ENCODE measurements at regions not wholly inside any gene's neighbourhood (a gene's known extent, or its start where the extent isn't known, plus 50 kb on each side); places are given as distances from the start of the nearest gene placed in this dataset.

DNA sequence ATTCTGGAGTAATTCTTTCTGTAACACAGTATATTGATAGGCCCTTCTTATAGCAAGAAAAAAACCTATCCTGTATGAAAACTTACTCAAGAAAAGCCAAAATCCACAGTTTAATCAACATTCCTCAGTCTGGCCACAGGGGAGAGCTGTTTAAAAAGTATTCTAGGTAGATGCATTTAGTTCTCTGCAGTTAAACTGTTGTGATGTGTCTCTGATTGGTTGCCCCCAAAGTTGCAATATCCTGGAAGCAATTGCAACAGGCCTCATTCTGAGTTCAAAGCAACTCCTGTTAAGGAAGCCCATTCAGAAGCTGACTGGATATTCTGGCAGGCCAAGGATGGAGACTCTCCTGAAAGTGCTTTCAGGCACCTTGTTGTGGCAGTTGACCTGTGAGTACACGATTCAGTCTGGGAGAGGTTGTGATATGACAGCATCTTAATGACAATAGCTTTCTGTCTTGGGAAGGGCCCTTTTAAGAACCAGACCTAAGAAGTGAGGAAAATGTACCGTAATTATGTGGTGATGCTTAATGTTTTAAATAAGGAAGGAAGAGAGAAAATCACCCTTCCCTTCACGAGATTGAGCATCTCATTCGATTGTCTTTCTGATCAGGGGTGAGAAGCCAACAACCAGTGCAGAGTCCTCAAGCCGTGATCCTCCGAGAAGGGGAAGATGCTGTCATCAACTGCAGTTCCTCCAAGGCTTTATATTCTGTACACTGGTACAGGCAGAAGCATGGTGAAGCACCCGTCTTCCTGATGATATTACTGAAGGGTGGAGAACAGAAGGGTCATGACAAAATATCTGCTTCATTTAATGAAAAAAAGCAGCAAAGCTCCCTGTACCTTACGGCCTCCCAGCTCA, 420.7 kb downstream of the DAD1 start:
- H3K36me3 ChIP-seq: no peaks in the 10 kb centered on the region
- H3K4me1 ChIP-seq: no peaks in the 10 kb centered on the region
- DNase-seq: no peak
- TF ChIP-seq, protein P1, sequence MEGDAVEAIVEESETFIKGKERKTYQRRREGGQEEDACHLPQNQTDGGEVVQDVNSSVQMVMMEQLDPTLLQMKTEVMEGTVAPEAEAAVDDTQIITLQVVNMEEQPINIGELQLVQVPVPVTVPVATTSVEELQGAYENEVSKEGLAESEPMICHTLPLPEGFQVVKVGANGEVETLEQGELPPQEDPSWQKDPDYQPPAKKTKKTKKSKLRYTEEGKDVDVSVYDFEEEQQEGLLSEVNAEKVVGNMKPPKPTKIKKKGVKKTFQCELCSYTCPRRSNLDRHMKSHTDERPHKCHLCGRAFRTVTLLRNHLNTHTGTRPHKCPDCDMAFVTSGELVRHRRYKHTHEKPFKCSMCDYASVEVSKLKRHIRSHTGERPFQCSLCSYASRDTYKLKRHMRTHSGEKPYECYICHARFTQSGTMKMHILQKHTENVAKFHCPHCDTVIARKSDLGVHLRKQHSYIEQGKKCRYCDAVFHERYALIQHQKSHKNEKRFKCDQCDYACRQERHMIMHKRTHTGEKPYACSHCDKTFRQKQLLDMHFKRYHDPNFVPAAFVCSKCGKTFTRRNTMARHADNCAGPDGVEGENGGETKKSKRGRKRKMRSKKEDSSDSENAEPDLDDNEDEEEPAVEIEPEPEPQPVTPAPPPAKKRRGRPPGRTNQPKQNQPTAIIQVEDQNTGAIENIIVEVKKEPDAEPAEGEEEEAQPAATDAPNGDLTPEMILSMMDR (IDR thresholded peaks at IDR 0.05 in 4 of 5, conservative IDR thresholded peaks at IDR 0.05 in 1 of 5): no peak
- TF ChIP-seq POLR2A (IDR thresholded peaks at IDR 0.05): no peak
- H3K9me3 ChIP-seq: no peaks in the 10 kb centered on the region
- H3K27me3 ChIP-seq: no peaks in the 10 kb centered on the region
- intact Hi-C loops (cut with DNase I; ENCODE audit: low total_unique reads): no loop called here
- in situ Hi-C loops (cut with MboI; ENCODE audit: low sequenced_read_pairs in 4 of 4): no loop called here
- no peak overlapping the region for H3K27ac ChIP-seq
- ATAC-seq: no peak
- H3K4me3 ChIP-seq: no peak overlapping the region

DNA sequence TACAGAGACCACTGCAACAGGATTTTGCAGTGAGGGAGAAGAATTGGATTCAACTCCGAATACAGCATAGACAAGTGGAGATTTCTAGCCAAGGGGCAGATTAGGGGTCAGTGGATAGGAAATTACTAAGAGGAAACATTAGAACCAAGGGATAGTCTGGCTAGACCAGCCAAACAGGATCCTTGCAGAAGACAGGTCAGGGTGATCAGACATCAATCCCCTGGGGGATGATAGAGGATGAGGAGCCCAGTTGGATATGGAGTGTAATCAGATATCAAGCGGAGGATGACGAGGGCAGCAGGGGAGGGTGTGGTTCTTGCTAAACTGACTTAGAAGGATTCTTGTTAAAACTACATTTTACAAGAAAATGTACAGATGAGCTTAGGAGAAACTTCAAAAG, 424.4 kb downstream of the DAD1 start:
- H3K36me3 ChIP-seq: no peaks in the 10 kb centered on the region
- no peak overlapping the region for H3K27ac ChIP-seq
- ATAC-seq (no peak), DNase-seq (no peak)
- no peak for TF ChIP-seq POLR2A (IDR thresholded peaks at IDR 0.05)
- TF ChIP-seq, protein P1 (IDR thresholded peaks at IDR 0.05 in 4 of 5, conservative IDR thresholded peaks at IDR 0.05 in 1 of 5): no peak
- no peaks in the 10 kb centered on the region for H3K4me1 ChIP-seq
- no peaks in the 10 kb centered on the region for H3K27me3 ChIP-seq
- intact Hi-C loops (cut with DNase I; ENCODE audit: low total_unique reads) (no loop called here), in situ Hi-C loops (cut with MboI; ENCODE audit: low sequenced_read_pairs in 4 of 4) (no loop called here)
- H3K9me3 ChIP-seq: no peaks in the 10 kb centered on the region
- no peak overlapping the region for H3K4me3 ChIP-seq

GRCh38 chr14:22163051-22163450, 426.0 kb downstream of the DAD1 start:
- TF ChIP-seq, protein P1 (IDR thresholded peaks at IDR 0.05 in 4 of 5, conservative IDR thresholded peaks at IDR 0.05 in 1 of 5): no peak
- TF ChIP-seq POLR2A (IDR thresholded peaks at IDR 0.05): no peak
- Histone ChIP-seq H3K27me3 (no peaks in the 10 kb centered on the region), H3K4me1 (no peaks in the 10 kb centered on the region), H3K9me3 (no peaks in the 10 kb centered on the region), H3K36me3 (no peaks in the 10 kb centered on the region), H3K27ac (no peak overlapping the region), H3K4me3 (no peak overlapping the region)
- intact Hi-C loops (cut with DNase I; ENCODE audit: low total_unique reads): no loop called here
- in situ Hi-C loops (cut with MboI; ENCODE audit: low sequenced_read_pairs in 4 of 4): no loop called here
- no peak for DNase-seq
- no peak for ATAC-seq

- H3K9me3 ChIP-seq: no peaks in the 10 kb centered on the region
- in situ Hi-C loops (cut with MboI; ENCODE audit: low sequenced_read_pairs in 4 of 4) (no loop called here), intact Hi-C loops (cut with DNase I; ENCODE audit: low total_unique reads) (no loop called here)
- no peaks in the 10 kb centered on the region for H3K27me3 ChIP-seq
- DNase-seq (no peak), ATAC-seq (no peak)
- TF ChIP-seq POLR2A (IDR thresholded peaks at IDR 0.05): no peak
- TF ChIP-seq, protein P1 (IDR thresholded peaks at IDR 0.05 in 4 of 5, conservative IDR thresholded peaks at IDR 0.05 in 1 of 5): no peak
- H3K36me3 ChIP-seq: no peaks in the 10 kb centered on the region
- no peak overlapping the region for H3K27ac ChIP-seq
- H3K4me1 ChIP-seq: no peaks in the 10 kb centered on the region
- no peak overlapping the region for H3K4me3 ChIP-seq
These were observed 429.1 kb downstream of the DAD1 start for GRCh38 chr14:22159957-22160356.
